Ovary (tissue), 3 donors: ENCODE measurements at regions not wholly inside any gene's neighbourhood (a gene's known extent, or its start where the extent isn't known, plus 50 kb on each side); places are given as distances from the start of the nearest gene placed in this dataset.

Source experiments
- CTCF ChIP-seq, 3 donors: fragments of 450-650 bp in 2 of 3; fragments of 200-600 bp in 1 of 3; IDR thresholded peaks; one replicate each; pipeline versions ENCODE4 v1.5.1 to v1.8.0; 2016 to 2022; ENCODE audit warnings: antibody characterized with exemption in 3 of 3, mild to moderate bottlenecking in 1 of 3
- EP300 ChIP-seq: sonication (generic); formaldehyde crosslinking; IDR thresholded peaks from one replicate; pipeline ENCODE4 v1.6.1; 2017; ENCODE audit warnings: antibody characterized with exemption
- donor health status: DM: no; HTN: no; CAD: no.

- TF ChIP-seq CTCF (IDR thresholded peaks at IDR 0.05) (no peak), EP300 (no peak)
These were observed 90.3 kb upstream of the PAM start for GRCh38 chr5:102664616-102665335.
